BE2C (cell line): ENCODE measurements at regions not wholly inside any gene's neighbourhood (a gene's known extent, or its start where the extent isn't known, plus 50 kb on each side); places are given as distances from the start of the nearest gene placed in this dataset.

Experiments
- DNase-seq: peaks from one replicate; pipeline ENCODE4 v3.0.0-alpha.2; 2020
- H3K27me3 ChIP-seq: fragments of 250-450 bp; sonication (Bioruptor Pico); 2 replicates; pipeline ENCODE4 v1.5.1; 2020; ENCODE audit warnings: mild to moderate bottlenecking
- H3K36me3 ChIP-seq: fragments of 250-450 bp; sonication (Bioruptor Pico); 2 replicates; pipeline ENCODE4 v1.5.1; 2020; ENCODE audit warnings: mild to moderate bottlenecking
- H3K4me1 ChIP-seq: fragments of 250-450 bp; sonication (Bioruptor Pico); 2 replicates; pipeline ENCODE4 v1.5.1; 2020
- H3K4me3 ChIP-seq: 2 replicates; pipeline ENCODE4 v1.5.1; 2011; ENCODE audit warnings: low read depth, low read length
- H3K9me3 ChIP-seq: fragments of 250-450 bp; sonication (Bioruptor Pico); 2 replicates; pipeline ENCODE4 v1.5.1; 2020
- TF ChIP-seq, protein P1 (sequence below): IDR thresholded peaks from 2 replicates; pipeline ENCODE4 v1.5.1; 2012; ENCODE audit warnings: mild to moderate bottlenecking, low read depth, low read length

DNA sequence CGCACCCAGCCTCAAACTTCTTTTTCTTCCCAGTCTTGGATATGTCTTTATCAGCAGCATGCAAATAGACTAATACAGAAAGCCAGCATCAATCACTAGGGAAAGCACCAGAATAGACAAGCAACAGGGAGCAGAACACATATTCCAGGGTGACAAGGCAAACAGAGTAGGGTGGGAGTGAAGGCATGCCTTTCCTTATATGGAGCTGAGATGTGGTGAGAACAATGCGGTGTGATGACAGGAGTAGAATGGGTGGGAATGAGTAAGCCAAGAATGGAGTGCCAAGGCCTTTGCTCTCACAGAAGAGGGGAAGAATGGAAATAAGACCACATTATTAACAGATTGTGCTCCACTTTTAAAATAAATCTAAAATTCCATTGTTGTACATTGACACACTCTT is 115.6 kb downstream of the CETN3 start:
- Histone ChIP-seq H3K4me1 (no peaks in the 10 kb centered on the region; the same call in 1 of the 2 replicates), H3K36me3 (no peaks in the 10 kb centered on the region), H3K27me3 (no peaks in the 10 kb centered on the region), H3K4me3 (no peak overlapping the region), H3K9me3 (no peaks in the 10 kb centered on the region)
- DNase-seq, result no peak
- TF ChIP-seq, protein P1, sequence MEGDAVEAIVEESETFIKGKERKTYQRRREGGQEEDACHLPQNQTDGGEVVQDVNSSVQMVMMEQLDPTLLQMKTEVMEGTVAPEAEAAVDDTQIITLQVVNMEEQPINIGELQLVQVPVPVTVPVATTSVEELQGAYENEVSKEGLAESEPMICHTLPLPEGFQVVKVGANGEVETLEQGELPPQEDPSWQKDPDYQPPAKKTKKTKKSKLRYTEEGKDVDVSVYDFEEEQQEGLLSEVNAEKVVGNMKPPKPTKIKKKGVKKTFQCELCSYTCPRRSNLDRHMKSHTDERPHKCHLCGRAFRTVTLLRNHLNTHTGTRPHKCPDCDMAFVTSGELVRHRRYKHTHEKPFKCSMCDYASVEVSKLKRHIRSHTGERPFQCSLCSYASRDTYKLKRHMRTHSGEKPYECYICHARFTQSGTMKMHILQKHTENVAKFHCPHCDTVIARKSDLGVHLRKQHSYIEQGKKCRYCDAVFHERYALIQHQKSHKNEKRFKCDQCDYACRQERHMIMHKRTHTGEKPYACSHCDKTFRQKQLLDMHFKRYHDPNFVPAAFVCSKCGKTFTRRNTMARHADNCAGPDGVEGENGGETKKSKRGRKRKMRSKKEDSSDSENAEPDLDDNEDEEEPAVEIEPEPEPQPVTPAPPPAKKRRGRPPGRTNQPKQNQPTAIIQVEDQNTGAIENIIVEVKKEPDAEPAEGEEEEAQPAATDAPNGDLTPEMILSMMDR, result no peak

DNA sequence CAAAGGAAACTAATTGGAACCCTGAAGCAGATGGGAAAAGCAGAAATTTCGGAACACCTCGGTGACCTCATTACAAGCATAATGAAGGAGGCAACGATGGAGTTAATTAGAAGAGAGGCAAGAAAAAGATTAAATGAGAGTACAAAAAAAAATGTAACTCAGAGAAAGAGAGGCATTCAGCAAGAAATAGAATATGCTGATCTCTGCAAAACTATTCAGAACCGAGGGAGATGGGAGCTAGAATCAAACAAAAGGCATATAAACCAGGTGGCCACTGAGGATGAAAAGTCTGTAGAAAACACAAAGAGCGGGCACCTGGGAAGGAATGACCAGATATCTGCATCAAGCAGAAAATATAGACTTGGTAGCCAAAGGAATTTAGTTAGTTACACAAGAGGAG is 118.9 kb downstream of the CETN3 start:
- TF ChIP-seq, protein P1, result no peak
- Histone ChIP-seq H3K27me3 (no peaks in the 10 kb centered on the region), H3K4me3 (no peak overlapping the region), H3K36me3 (no peaks in the 10 kb centered on the region), H3K4me1 (no peaks in the 10 kb centered on the region; the same call in 1 of the 2 replicates), H3K9me3 (no peaks in the 10 kb centered on the region)
- DNase-seq, result no peak

DNA sequence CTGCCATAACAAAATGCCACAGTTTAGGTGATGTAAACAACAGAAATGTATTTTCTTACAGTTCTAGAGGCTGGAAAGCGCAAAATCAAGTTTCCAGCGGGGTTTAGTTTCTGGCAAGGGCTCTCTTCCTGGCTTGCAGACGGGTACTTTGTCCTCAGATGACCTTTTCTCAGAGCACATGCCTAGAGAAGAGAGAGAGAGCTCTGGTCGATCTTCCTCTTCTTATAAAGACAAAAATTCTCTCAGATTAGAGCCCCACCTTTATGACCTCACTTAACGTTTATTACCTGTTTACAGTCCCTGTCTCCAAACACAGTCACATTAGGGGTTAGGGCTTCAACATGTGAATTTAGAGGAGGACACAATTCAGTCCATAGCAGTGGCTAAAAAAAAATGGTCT is 119.7 kb downstream of the CETN3 start:
- no peak overlapping the region for H3K4me3 ChIP-seq
- H3K27me3 ChIP-seq, result no peaks in the 10 kb centered on the region
- H3K4me1 ChIP-seq, result no peaks in the 10 kb centered on the region; the same call in 1 of the 2 replicates
- H3K9me3 ChIP-seq, result no peaks in the 10 kb centered on the region
- peak; percentile 15 for DNase-seq
- TF ChIP-seq, protein P1, result no peak
- H3K36me3 ChIP-seq, result no peaks in the 10 kb centered on the region

DNA sequence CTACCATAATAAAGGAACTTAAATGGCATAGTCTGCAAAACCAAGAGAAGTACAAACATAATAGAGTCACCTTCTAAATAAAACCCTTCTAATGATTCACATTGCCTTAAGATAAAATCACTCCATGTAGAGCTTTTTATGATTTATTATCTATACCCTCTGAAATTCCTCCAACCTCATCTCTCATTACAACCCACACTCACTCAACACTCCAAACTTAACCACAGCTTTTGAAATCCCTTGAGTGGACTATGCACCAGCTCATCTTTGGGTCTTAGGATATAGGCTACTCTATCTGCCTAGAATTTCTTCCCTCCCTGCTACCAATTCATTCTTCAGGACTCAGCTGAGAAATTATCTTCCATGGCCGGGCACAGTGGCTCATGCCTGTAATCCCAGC is 122.5 kb downstream of the CETN3 start:
- DNase-seq, result no peak
- Histone ChIP-seq H3K36me3 (no peaks in the 10 kb centered on the region), H3K9me3 (no peaks in the 10 kb centered on the region), H3K4me3 (no peak overlapping the region), H3K4me1 (no peaks in the 10 kb centered on the region; the same call in 1 of the 2 replicates), H3K27me3 (no peaks in the 10 kb centered on the region)
- TF ChIP-seq, protein P1, result no peak

GRCh38 chr5:90285581-90285980 is 124.0 kb downstream of the CETN3 start:
- H3K4me1 ChIP-seq, result no peaks in the 10 kb centered on the region; the same call in 1 of the 2 replicates
- no peaks in the 10 kb centered on the region for H3K27me3 ChIP-seq
- TF ChIP-seq, protein P1, result no peak
- DNase-seq, result no peak
- H3K9me3 ChIP-seq, result no peaks in the 10 kb centered on the region
- no peak overlapping the region for H3K4me3 ChIP-seq
- no peaks in the 10 kb centered on the region for H3K36me3 ChIP-seq

DNA sequence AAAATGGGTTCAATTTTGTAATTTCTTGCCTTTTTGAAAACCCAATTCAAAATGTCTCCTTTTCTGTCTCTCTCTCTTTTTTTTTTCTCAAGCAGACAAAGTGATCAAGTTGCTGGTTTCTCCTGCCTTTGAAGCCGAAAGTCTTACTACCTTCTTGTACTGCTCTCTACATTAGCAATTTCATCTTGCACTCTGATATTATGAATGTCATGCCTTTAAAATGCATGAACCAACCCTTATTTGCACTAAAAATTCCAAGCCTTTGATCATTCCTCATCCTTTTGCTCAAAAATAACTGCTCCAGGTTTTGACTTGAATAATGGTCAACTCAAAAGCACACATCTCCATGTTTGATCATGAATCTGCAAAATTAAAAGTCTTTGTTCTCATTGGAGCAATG is 125.2 kb downstream of the CETN3 start:
- no peaks in the 10 kb centered on the region for H3K27me3 ChIP-seq
- no peak for DNase-seq
- H3K36me3 ChIP-seq, result no peaks in the 10 kb centered on the region
- H3K9me3 ChIP-seq, result no peaks in the 10 kb centered on the region
- H3K4me3 ChIP-seq, result no peak overlapping the region
- no peaks in the 10 kb centered on the region for H3K4me1 ChIP-seq
- TF ChIP-seq, protein P1, result no peak
